K562 (cell line): ENCODE measurements at regions not wholly inside any gene's neighbourhood (a gene's known extent, or its start where the extent isn't known, plus 50 kb on each side); places are given as distances from the start of the nearest gene placed in this dataset.

Experiments
- BACH1 ChIP-seq: fragments of 200-800 bp; sonication (Bioruptor generic); IDR thresholded peaks from 2 replicates; pipeline ENCODE4 v1.6.1; 2016; ENCODE audit warnings: missing genetic modification characterization, missing compliant biosample characterization
- CBFA2T3 ChIP-seq: fragments of 450-650 bp; IDR thresholded peaks from 2 replicates; pipeline ENCODE4 v1.6.1; 2017
- CEBPG ChIP-seq, 3 experiments: fragments of 200-800 bp in 1 of 3; sonication (Bioruptor generic) in 1 of 3; sonication (generic) in 1 of 3; formaldehyde crosslinking in 1 of 3; IDR thresholded peaks in 2 of 3; conservative IDR thresholded peaks in 1 of 3; 2 replicates each; pipeline versions ENCODE4 v1.6.1 to v1.8.0; 2016 to 2022; ENCODE audit warnings: missing compliant biosample characterization in 2 of 3, missing genetic modification characterization in 2 of 3, mild to moderate bottlenecking in 1 of 3, missing genetic modification reagents in 1 of 3
- EP400 ChIP-seq: fragments of 450-650 bp; IDR thresholded peaks from 2 replicates; pipeline ENCODE4 v1.6.1; 2017; ENCODE audit warnings: antibody characterized with exemption, mild to moderate bottlenecking, moderate library complexity
- ESRRA ChIP-seq: fragments of 450-650 bp; IDR thresholded peaks from 2 replicates; pipeline ENCODE4 v1.6.1; 2014; ENCODE audit warnings: low read depth, mild to moderate bottlenecking, moderate library complexity, borderline replicate concordance
- FOXM1 ChIP-seq, 2 experiments: fragments of 450-650 bp in 1 of 2; sonication (generic) in 1 of 2; formaldehyde crosslinking in 1 of 2; IDR thresholded peaks; 2 replicates each; pipeline versions ENCODE4 v1.6.1 to v1.9.0; 2017 to 2022; ENCODE audit warnings: low read depth in 2 of 2, mild to moderate bottlenecking in 2 of 2, missing genetic modification reagents in 1 of 2, moderate library complexity in 1 of 2
- FOXP1 ChIP-seq: sonication (generic); formaldehyde crosslinking; IDR thresholded peaks from 2 replicates; pipeline ENCODE4 v1.8.0; 2022; ENCODE audit warnings: mild to moderate bottlenecking, missing genetic modification reagents
- HOXB6 ChIP-seq: fragments of 250-450 bp; sonication (Bioruptor Pico); IDR thresholded peaks from 2 replicates; pipeline ENCODE4 v1.5.1; 2022; ENCODE audit warnings: mild to moderate bottlenecking, borderline replicate concordance
- JUND ChIP-seq, 2 experiments: IDR thresholded peaks; 2 replicates in 1 of 2; 3 replicates in 1 of 2; pipeline ENCODE4 v1.6.1; 2011; ENCODE audit warnings: borderline replicate concordance in 2 of 2, low read depth in 2 of 2, low read length in 2 of 2, improper control_type of control experiment in 1 of 2, missing biosample characterization in 1 of 2, missing genetic modification characterization in 1 of 2, missing genetic modification reagents in 1 of 2
- L3MBTL2 ChIP-seq: fragments of 450-650 bp; IDR thresholded peaks from 2 replicates; pipeline ENCODE4 v1.6.1; 2016; ENCODE audit warnings: mild to moderate bottlenecking, moderate library complexity
- RNF2 ChIP-seq: sonication (generic); IDR thresholded peaks from 2 replicates; pipeline ENCODE4 v1.6.1; 2016
- TCF7L2 ChIP-seq: fragments of 150-350 bp; IDR thresholded peaks from 2 replicates; pipeline ENCODE4 v1.6.1; 2016; ENCODE audit warnings: low read depth, mild to moderate bottlenecking, low read length, moderate library complexity
- TRIM24 ChIP-seq, 2 experiments: fragments of 450-650 bp; IDR thresholded peaks; 2 replicates each; pipeline ENCODE4 v1.6.1; 2016
- ZFX ChIP-seq: sonication (generic); formaldehyde crosslinking; IDR thresholded peaks from 2 replicates; pipeline ENCODE4 v1.8.0; 2022; ENCODE audit warnings: mild to moderate bottlenecking, missing genetic modification reagents, moderate library complexity
- ZNF133 ChIP-seq: fragments of 250-450 bp; sonication (Bioruptor Pico); IDR thresholded peaks from 2 replicates; pipeline ENCODE4 v1.4.0; 2020; ENCODE audit warnings: mild to moderate bottlenecking
- ZNF311 ChIP-seq: fragments of 250-450 bp; sonication (Bioruptor Pico); IDR thresholded peaks from 2 replicates; pipeline ENCODE4 v1.4.0; 2020; ENCODE audit warnings: mild to moderate bottlenecking, moderate library complexity
- ZNF316 ChIP-seq: fragments of 450-650 bp; IDR thresholded peaks from 2 replicates; pipeline ENCODE4 v1.6.1; 2016
- ZNF583 ChIP-seq: fragments of 250-450 bp; sonication (Bioruptor Pico); IDR thresholded peaks from 2 replicates; pipeline ENCODE4 v1.4.0; 2020
- ZNF584 ChIP-seq: fragments of 200-800 bp; sonication (Bioruptor generic); IDR thresholded peaks from 2 replicates; pipeline ENCODE4 v1.6.1; 2016; ENCODE audit warnings: low read depth, mild to moderate bottlenecking, missing genetic modification characterization, missing compliant biosample characterization
- TF ChIP-seq, protein P1 (sequence below): fragments of 250-450 bp; sonication (Bioruptor Pico); IDR thresholded peaks from 2 replicates; pipeline ENCODE4 v1.5.0; 2020; ENCODE audit warnings: mild to moderate bottlenecking, borderline replicate concordance
- TF ChIP-seq, protein P2 (sequence below): fragments of 450-650 bp; formaldehyde crosslinking; IDR thresholded peaks from 2 replicates; pipeline ENCODE4 v1.4.0; 2022; ENCODE audit warnings: missing genetic modification characterization
- TF ChIP-seq, protein P3 (sequence below): sonication (generic); formaldehyde crosslinking; IDR thresholded peaks from 2 replicates; pipeline ENCODE4 v1.5.0; 2020; ENCODE audit warnings: missing genetic modification reagents
- TF ChIP-seq, protein P4 (sequence below): fragments of 450-650 bp; formaldehyde crosslinking; IDR thresholded peaks from 2 replicates; pipeline ENCODE4 v1.4.0; 2020; ENCODE audit warnings: mild to moderate bottlenecking, moderate library complexity

DNA sequence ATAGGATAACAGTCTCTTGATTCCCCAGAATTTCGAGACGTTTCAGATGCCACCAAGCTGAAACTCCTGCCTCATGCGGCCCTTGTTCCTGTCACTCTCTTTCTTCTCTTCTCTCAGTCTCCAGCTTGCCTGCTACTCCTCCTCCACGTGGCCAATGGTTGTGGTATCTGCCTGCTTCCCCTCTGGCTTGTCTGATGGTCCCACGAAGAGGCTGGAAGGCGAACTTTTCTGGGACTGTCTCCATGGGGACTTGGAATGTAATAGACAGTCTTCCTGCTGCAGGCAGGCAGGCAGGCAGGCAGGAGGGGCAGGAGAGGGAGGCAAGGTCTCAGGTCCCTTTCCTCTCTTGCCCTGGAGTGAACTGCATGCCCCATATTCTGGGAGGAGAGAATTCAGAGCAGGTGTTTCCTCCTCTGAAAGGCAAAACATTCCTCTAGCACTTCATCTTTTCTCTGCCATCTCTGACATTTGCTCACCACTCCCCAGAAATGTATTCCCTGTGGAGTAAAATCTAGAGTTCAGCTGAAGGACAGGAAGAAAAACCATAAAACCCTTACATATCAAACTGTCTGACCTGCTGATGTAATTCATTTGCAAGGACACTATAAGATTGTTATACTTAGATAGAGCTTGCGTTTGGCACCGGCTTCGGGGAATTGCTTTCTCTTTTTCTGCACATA is 64.1 kb upstream of the GNG12 start (continued):
- TF ChIP-seq, protein P1, sequence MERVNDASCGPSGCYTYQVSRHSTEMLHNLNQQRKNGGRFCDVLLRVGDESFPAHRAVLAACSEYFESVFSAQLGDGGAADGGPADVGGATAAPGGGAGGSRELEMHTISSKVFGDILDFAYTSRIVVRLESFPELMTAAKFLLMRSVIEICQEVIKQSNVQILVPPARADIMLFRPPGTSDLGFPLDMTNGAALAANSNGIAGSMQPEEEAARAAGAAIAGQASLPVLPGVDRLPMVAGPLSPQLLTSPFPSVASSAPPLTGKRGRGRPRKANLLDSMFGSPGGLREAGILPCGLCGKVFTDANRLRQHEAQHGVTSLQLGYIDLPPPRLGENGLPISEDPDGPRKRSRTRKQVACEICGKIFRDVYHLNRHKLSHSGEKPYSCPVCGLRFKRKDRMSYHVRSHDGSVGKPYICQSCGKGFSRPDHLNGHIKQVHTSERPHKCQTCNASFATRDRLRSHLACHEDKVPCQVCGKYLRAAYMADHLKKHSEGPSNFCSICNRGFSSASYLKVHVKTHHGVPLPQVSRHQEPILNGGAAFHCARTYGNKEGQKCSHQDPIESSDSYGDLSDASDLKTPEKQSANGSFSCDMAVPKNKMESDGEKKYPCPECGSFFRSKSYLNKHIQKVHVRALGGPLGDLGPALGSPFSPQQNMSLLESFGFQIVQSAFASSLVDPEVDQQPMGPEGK (CRISPR knock-in tag): 0 out of 2 replicates have a peak, but pooled peaks have one; percentile 75
- peak; percentile 82 for TF ChIP-seq L3MBTL2
- TF ChIP-seq ZNF311 (CRISPR knock-in tag): peak; percentile 38; the same call in 1 of the 2 replicates
- TF ChIP-seq TRIM24 (IDR thresholded peaks at IDR 0.05): peak in 1 of 2 experiments; percentile 53; a peak in 1 of 4 replicates
- peak; percentile 81 for TF ChIP-seq CEBPG (CRISPR knock-in tag; IDR thresholded peaks at IDR 0.05)
- peak; percentile 50 to 90; a peak in 3 of 4 replicates for TF ChIP-seq CEBPG (tag; conservative IDR thresholded peaks at IDR 0.05 in 1 of 2, IDR thresholded peaks at IDR 0.05 in 1 of 2)
- TF ChIP-seq ZNF133 (CRISPR knock-in tag): 0 out of 2 replicates have a peak, but pooled peaks have one; percentile 8
- TF ChIP-seq, protein P2, sequence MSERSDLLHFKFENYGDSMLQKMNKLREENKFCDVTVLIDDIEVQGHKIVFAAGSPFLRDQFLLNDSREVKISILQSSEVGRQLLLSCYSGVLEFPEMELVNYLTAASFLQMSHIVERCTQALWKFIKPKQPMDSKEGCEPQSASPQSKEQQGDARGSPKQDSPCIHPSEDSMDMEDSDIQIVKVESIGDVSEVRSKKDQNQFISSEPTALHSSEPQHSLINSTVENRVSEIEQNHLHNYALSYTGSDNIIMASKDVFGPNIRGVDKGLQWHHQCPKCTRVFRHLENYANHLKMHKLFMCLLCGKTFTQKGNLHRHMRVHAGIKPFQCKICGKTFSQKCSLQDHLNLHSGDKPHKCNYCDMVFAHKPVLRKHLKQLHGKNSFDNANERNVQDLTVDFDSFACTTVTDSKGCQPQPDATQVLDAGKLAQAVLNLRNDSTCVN (CRISPR knock-in tag): 0 out of 2 replicates have a peak, but pooled peaks have one; percentile 6
- peak; percentile 61; the same call in 1 of the 2 replicates for TF ChIP-seq RNF2
- TF ChIP-seq ZNF583 (CRISPR knock-in tag): 0 out of 2 replicates have a peak, but pooled peaks have one; percentile 53
- TF ChIP-seq JUND (IDR thresholded peaks at IDR 0.05; ENCODE audit: borderline replicate concordance, low read depth, low read length): no peak
- 0 out of 3 replicates have a peak, but pooled peaks have one; percentile 5 for TF ChIP-seq JUND (tag; IDR thresholded peaks at IDR 0.05; ENCODE audit: borderline replicate concordance, low read depth, low read length)
- peak; percentile 62 for TF ChIP-seq ESRRA
- TF ChIP-seq, protein P3, sequence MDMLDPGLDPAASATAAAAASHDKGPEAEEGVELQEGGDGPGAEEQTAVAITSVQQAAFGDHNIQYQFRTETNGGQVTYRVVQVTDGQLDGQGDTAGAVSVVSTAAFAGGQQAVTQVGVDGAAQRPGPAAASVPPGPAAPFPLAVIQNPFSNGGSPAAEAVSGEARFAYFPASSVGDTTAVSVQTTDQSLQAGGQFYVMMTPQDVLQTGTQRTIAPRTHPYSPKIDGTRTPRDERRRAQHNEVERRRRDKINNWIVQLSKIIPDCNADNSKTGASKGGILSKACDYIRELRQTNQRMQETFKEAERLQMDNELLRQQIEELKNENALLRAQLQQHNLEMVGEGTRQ (CRISPR knock-in tag): peak; percentile 47; the same call in 1 of the 2 replicates
- no peak for TF ChIP-seq ZFX (CRISPR knock-in tag)
- no peak for TF ChIP-seq FOXP1
- TF ChIP-seq BACH1 (tag): peak; percentile 51; the same call in 1 of the 2 replicates
- peak; percentile 68; the same call in 1 of the 2 replicates for TF ChIP-seq ZNF584 (CRISPR knock-in tag)
- no peak for TF ChIP-seq TCF7L2
- TF ChIP-seq FOXM1 (IDR thresholded peaks at IDR 0.05; ENCODE audit: low read depth): no peak
- no peak for TF ChIP-seq FOXM1 (CRISPR knock-in tag; IDR thresholded peaks at IDR 0.05; ENCODE audit: low read depth)
- no peak for TF ChIP-seq ZNF316
- TF ChIP-seq CBFA2T3: no peak
- TF ChIP-seq, protein P4, sequence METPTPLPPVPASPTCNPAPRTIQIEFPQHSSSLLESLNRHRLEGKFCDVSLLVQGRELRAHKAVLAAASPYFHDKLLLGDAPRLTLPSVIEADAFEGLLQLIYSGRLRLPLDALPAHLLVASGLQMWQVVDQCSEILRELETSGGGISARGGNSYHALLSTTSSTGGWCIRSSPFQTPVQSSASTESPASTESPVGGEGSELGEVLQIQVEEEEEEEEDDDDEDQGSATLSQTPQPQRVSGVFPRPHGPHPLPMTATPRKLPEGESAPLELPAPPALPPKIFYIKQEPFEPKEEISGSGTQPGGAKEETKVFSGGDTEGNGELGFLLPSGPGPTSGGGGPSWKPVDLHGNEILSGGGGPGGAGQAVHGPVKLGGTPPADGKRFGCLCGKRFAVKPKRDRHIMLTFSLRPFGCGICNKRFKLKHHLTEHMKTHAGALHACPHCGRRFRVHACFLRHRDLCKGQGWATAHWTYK (CRISPR knock-in tag): peak; percentile 47; the same call in 1 of the 2 replicates
- peak; percentile 45; the same call in 1 of the 2 replicates for TF ChIP-seq EP400
- no peak for TF ChIP-seq HOXB6
